ENCODE measurements at regions not wholly inside any gene's neighbourhood (a gene's known extent, or its start where the extent isn't known, plus 50 kb on each side); places are given as distances from the start of the nearest gene placed in this dataset.

- Mint-ChIP-seq H3K4me3 (ENCODE audit: unreplicated experiment) (no peak overlapping the region), H3K4me1 (ENCODE audit: unreplicated experiment) (no peaks in the 10 kb centered on the region)
These were observed 144.1 kb upstream of the SLC30A5 start for GRCh38 chr5:68949711-68950110.

GRCh38 chr5:68950125-68950524, 143.7 kb upstream of the SLC30A5 start:
- no peaks in the 10 kb centered on the region for H3K36me3 Mint-ChIP-seq (ENCODE audit: low read depth, unreplicated experiment)
- no peak overlapping the region for H3K27ac Mint-ChIP-seq (ENCODE audit: unreplicated experiment)
- TF ChIP-seq, protein P1, sequence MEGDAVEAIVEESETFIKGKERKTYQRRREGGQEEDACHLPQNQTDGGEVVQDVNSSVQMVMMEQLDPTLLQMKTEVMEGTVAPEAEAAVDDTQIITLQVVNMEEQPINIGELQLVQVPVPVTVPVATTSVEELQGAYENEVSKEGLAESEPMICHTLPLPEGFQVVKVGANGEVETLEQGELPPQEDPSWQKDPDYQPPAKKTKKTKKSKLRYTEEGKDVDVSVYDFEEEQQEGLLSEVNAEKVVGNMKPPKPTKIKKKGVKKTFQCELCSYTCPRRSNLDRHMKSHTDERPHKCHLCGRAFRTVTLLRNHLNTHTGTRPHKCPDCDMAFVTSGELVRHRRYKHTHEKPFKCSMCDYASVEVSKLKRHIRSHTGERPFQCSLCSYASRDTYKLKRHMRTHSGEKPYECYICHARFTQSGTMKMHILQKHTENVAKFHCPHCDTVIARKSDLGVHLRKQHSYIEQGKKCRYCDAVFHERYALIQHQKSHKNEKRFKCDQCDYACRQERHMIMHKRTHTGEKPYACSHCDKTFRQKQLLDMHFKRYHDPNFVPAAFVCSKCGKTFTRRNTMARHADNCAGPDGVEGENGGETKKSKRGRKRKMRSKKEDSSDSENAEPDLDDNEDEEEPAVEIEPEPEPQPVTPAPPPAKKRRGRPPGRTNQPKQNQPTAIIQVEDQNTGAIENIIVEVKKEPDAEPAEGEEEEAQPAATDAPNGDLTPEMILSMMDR (IDR thresholded peaks at IDR 0.05; ENCODE audit: unreplicated experiment), result no peak
- no peak for DNase-seq (ENCODE audit: low spot score)
- no peak overlapping the region for H3K4me3 Mint-ChIP-seq (ENCODE audit: unreplicated experiment)
- H3K27me3 Mint-ChIP-seq (ENCODE audit: unreplicated experiment), result peaks cover 1% of the 10 kb centered on the region
- H3K9me3 Mint-ChIP-seq (ENCODE audit: unreplicated experiment), result no peaks in the 10 kb centered on the region
- H3K4me1 Mint-ChIP-seq (ENCODE audit: unreplicated experiment), result no peaks in the 10 kb centered on the region

More at GRCh38 chr5:68949711-68950110, 144.1 kb upstream of the SLC30A5 start:
- H3K36me3 Mint-ChIP-seq (ENCODE audit: low read depth, unreplicated experiment), result no peaks in the 10 kb centered on the region
- no peaks in the 10 kb centered on the region for H3K9me3 Mint-ChIP-seq (ENCODE audit: unreplicated experiment)
- TF ChIP-seq, protein P1 (IDR thresholded peaks at IDR 0.05; ENCODE audit: unreplicated experiment), result no peak
- no peak for DNase-seq (ENCODE audit: low spot score)
- peaks cover 1% of the 10 kb centered on the region for H3K27me3 Mint-ChIP-seq (ENCODE audit: unreplicated experiment)
- no peak overlapping the region for H3K27ac Mint-ChIP-seq (ENCODE audit: unreplicated experiment)

DNA sequence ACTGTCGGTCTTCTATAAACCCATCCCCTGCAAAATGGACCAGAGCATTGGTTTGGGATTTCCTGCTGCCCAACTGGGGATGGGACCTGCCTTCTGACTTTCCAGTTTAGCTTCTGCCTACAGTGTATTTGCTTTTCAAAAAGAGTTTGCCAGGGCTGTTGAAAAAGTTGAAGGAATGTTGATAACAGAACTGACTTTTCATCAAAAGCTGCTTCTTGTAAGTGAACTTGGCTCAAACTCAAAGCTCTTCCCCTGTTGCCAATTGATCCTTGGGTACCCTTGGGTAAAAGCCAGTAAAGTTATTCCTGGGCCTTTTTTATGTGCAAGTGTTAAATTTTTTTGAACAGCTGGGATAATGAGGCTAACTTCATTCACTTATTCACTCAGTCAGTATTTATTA, 142.9 kb upstream of the SLC30A5 start:
- Mint-ChIP-seq H3K4me3 (ENCODE audit: unreplicated experiment) (no peak overlapping the region), H3K9me3 (ENCODE audit: unreplicated experiment) (no peaks in the 10 kb centered on the region), H3K4me1 (ENCODE audit: unreplicated experiment) (no peaks in the 10 kb centered on the region), H3K27ac (ENCODE audit: unreplicated experiment) (no peak overlapping the region), H3K36me3 (ENCODE audit: low read depth, unreplicated experiment) (no peaks in the 10 kb centered on the region), H3K27me3 (ENCODE audit: unreplicated experiment) (no peaks in the 10 kb centered on the region)
- DNase-seq (ENCODE audit: low spot score), result no peak
- TF ChIP-seq, protein P1 (IDR thresholded peaks at IDR 0.05; ENCODE audit: unreplicated experiment), result no peak

- Mint-ChIP-seq H3K27ac (ENCODE audit: unreplicated experiment) (no peak overlapping the region), H3K36me3 (ENCODE audit: low read depth, unreplicated experiment) (no peaks in the 10 kb centered on the region), H3K4me1 (ENCODE audit: unreplicated experiment) (no peaks in the 10 kb centered on the region), H3K27me3 (ENCODE audit: unreplicated experiment) (no peaks in the 10 kb centered on the region), H3K9me3 (ENCODE audit: unreplicated experiment) (no peaks in the 10 kb centered on the region), H3K4me3 (ENCODE audit: unreplicated experiment) (no peak overlapping the region)
- DNase-seq (ENCODE audit: low spot score), result no peak
- TF ChIP-seq, protein P1 (IDR thresholded peaks at IDR 0.05; ENCODE audit: unreplicated experiment), result no peak
These were observed 140.5 kb upstream of the SLC30A5 start for GRCh38 chr5:68953231-68953874.

DNA sequence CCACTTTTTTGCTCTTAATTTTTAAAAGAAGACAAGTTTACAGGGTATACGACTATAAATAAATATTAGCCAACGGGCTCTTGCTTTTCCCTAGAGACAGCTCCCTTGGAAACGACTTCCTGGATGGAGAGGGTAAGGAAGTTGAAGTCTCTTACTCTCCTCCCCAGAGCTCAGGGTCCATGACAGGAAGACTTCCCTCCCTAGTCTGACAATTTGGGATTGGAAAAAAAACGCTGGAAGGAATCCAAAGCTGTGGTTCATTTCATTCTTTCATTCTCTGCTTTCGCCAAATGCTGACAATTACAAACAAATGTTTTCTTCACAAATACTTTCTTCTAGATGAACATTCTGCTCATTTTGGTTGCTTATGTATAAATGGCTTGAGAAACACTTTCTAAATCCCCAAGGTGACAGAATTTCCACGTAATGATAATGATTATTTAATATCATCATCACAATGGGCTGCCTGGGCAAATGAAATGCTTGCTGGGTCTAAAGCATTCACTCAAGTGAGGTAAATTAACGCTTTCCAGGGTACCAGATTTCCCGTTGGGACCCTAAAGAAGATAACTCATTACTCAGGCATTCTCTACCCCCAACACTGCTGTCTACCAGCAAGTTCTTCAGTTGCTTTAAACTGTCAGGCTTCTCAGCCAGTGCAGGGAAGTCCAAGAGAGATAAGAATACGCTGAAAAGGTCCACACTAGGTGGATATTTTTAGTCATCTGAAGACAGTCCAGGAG, 139.8 kb upstream of the SLC30A5 start:
- no peaks in the 10 kb centered on the region for H3K9me3 Mint-ChIP-seq (ENCODE audit: unreplicated experiment)
- no peaks in the 10 kb centered on the region for H3K36me3 Mint-ChIP-seq (ENCODE audit: low read depth, unreplicated experiment)
- TF ChIP-seq, protein P1 (IDR thresholded peaks at IDR 0.05; ENCODE audit: unreplicated experiment), result no peak
- no peak overlapping the region for H3K27ac Mint-ChIP-seq (ENCODE audit: unreplicated experiment)
- no peak for DNase-seq (ENCODE audit: low spot score)
- no peaks in the 10 kb centered on the region for H3K27me3 Mint-ChIP-seq (ENCODE audit: unreplicated experiment)
- no peaks in the 10 kb centered on the region for H3K4me1 Mint-ChIP-seq (ENCODE audit: unreplicated experiment)
- no peak overlapping the region for H3K4me3 Mint-ChIP-seq (ENCODE audit: unreplicated experiment)
